ENCODE measurements at regions not wholly inside any gene's neighbourhood (a gene's known extent, or its start where the extent isn't known, plus 50 kb on each side); places are given as distances from the start of the nearest gene placed in this dataset.

GRCh38 chrX:147699061-147699460 lies 212.7 kb upstream of the FMR1 start:
- no peak for DNase-seq

DNA sequence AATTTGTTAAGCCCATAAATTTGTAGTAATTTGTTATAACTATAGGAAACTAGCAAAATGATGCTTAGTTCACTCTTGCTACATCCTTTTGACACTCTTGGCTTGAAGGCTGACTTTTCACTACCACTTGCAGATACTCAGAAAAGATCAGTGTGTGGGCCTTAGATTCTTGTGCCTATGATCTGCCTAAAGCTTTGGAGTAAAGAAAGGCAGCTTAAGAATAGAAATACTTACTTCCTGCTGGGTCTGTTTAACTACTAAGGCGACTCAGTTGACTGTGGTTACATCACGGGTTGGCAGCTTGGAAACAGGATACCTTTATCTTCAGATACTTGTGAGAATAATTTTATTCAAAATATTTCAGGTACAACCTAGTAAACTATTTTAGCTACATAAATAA lies 201.4 kb upstream of the FMR1 start:
- DNase-seq, result no peak

DNA sequence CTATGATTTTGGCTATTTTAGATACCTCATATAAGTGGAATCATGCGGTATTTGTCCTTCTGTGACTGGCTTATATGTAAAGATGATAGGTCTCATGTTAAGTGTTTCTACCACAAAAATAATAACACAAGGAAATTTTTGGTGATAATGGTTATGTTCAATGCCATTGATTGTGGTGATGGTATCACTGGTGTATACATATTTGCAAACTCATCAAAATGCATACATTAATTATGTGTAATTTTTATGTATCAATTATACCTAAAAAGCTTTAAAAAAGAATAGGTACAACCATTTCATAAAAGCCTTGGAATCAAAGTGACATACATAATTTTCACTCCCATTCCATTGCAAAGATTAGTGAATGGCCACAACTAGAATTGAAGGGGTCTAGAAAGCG lies 178.3 kb upstream of the FMR1 start:
- no peak for DNase-seq

DNA sequence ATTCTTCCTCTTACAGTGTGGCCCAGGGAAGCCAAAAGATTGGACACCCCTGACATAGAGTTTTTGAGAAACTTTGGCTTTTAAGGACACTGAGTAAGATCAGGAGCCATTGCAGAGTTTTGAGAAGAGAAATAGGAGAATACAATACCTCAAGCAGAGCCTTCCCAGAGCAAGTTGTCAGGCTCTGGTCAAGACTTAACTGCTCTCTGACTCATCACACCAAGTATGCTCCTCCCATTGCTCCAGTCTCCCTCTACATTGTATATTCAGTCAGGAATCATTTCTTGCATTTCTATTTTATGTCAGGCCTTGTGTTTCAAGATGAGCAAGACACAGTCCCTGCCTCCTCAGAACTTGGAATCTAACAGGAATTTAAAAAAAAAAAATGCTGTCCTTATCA lies 176.4 kb upstream of the FMR1 start:
- DNase-seq, result no peak

GRCh38 chrX:147736045-147736444 lies 175.7 kb upstream of the FMR1 start:
- DNase-seq, result no peak

- DNase-seq, result no peak
Observed at GRCh38 chrX:147737690-147738089, 174.0 kb upstream of the FMR1 start.

GRCh38 chrX:147738265-147738664 lies 173.5 kb upstream of the FMR1 start:
- DNase-seq, result no peak

- DNase-seq, result no peak
Observed at GRCh38 chrX:147739196-147739595, 172.5 kb upstream of the FMR1 start.

DNA sequence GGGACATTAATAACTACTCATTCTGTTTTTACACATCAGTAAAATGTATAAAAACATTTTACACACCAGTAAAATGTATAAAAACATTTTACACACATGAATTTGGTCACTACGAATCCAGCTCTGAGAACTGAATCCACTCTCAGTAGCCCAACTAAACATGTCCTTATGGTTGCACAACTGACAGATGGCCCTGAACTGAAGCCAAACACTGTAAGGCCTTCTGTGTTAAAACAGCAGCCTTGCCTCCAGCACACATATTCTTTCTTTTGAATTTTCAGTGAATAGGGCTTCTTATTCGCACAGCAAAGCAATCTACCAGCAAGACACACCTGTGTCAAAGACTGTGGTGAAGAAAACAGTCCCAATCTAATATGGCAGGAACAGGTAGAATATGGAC lies 169.9 kb upstream of the FMR1 start:
- no peak for DNase-seq

GRCh38 chrX:147749308-147749707 lies 162.4 kb upstream of the FMR1 start:
- DNase-seq, result no peak

- no peak for DNase-seq
Observed at GRCh38 chrX:147757750-147758149, 154.0 kb upstream of the FMR1 start.

DNA sequence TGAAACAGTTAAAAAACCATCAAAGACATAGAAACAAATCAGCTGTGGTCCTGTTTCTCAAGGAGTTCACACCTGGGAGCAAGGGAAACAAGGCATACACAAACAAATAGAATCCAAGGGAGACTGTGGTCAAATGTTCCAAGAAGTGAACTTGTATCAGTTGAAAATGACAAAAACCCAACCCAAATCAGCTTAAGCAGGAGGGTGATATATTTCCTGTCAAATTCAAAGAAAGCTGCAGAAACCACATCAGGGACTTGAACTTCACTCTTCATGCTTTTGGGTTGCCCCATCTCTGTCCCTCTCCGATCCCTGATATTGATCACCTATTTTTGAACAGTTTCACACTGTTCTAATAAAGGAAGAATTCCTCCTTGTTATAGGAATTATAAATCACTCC lies 148.6 kb upstream of the FMR1 start:
- DNase-seq, result no peak

GRCh38 chrX:147764868-147765267 lies 146.9 kb upstream of the FMR1 start:
- no peak for DNase-seq

- no peak for DNase-seq
Observed at GRCh38 chrX:147770858-147771257, 140.9 kb upstream of the FMR1 start.

- DNase-seq, result no peak
Observed at GRCh38 chrX:147776988-147777387, 134.7 kb upstream of the FMR1 start.

- DNase-seq, result no peak
Observed at GRCh38 chrX:147779173-147779572, 132.5 kb upstream of the FMR1 start.

GRCh38 chrX:147781844-147782243 lies 129.9 kb upstream of the FMR1 start:
- DNase-seq, result no peak

- no peak for DNase-seq
Observed at GRCh38 chrX:147788641-147789350, 122.9 kb upstream of the FMR1 start.

GRCh38 chrX:147800663-147801062 lies 111.1 kb upstream of the FMR1 start:
- no peak for DNase-seq

GRCh38 chrX:147803948-147804347 lies 107.8 kb upstream of the FMR1 start:
- DNase-seq, result peak; percentile 50

GRCh38 chrX:147811803-147812202 lies 99.9 kb upstream of the FMR1 start:
- no peak for DNase-seq

- DNase-seq, result no peak
Observed at GRCh38 chrX:147827070-147827469, 84.6 kb upstream of the FMR1 start.

DNA sequence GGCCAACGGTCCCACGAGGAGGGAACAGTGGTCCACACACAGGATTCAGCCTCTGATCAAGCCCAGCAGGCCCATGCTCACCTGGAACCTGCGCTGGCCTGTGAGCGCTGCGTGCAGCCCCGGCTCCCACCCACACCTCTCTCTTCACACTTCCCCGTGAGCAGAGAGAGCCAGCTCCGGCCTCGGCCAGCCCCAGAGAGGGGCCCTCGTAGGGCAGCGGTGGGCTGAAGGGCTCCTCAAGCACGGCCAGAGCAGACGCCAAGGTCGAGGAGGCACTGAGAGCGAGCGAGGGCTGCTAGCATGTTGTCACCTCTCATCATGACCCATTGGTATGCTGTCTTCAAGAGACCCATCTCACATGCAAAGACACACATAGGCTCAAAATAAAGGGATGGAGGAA lies 83.0 kb upstream of the FMR1 start:
- no peak for DNase-seq

DNA sequence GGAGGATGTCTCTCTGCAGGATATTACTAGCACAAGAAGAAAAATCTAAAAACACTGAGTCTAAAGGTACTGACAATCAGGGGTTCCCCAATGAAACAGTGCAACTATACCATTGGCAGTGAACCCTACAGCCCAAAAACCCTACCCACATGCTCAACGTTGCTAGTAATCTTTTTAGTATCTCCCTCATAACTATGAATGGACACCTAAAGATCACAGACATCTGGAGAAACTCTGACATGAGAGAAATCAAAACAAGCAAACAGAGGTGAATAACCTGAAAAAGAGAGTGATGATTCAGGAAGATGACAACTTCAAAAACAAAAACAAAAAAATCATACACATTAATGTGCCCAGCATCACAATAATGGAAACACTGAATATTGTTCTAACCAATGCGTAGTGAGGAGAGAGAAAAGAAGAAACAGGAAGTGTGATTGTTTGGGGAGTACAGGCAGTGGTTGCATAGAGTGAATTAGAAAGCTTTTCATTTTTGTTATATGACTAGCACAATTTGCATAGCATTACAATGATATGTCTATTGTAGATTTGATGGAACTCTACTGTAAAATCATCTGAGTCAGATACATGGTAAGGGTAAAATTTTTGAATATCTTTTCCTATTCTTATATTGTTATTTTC lies 78.9 kb upstream of the FMR1 start:
- DNase-seq, result no peak

Measured in NCI-H1436 (cell line).